ENCODE measurements at regions not wholly inside any gene's neighbourhood (a gene's known extent, or its start where the extent isn't known, plus 50 kb on each side); places are given as distances from the start of the nearest gene placed in this dataset.

DNA sequence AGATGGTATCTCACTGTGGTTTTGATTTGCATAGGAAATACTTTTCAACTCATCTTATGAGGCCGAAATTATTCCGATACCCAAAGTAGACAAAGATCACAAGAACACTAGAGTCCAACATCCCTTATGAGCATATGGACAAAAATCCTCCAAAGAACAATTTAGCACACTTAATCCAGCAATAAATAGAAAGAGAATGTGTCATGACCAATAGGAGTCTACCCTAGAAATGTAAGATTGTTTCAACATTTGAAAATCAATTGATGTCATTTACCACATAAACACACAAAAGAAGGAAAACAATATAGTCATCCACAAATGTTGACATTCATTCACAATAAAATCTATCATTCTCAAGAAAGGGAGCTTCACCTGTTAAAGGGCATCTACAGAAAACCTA is 307.8 kb upstream of the SMIM21 start:
- H3K36me3 ChIP-seq (ENCODE audit: insufficient read depth): no peaks in the 10 kb centered on the region
- no peak overlapping the region for H3K4me3 ChIP-seq
- H3K79me2 ChIP-seq (replicated peaks; ENCODE audit: insufficient read depth): no peaks in the 10 kb centered on the region
- TF ChIP-seq ZNF114 (CRISPR knock-in tag; IDR thresholded peaks at IDR 0.05): no peak
- TF ChIP-seq, protein P1, sequence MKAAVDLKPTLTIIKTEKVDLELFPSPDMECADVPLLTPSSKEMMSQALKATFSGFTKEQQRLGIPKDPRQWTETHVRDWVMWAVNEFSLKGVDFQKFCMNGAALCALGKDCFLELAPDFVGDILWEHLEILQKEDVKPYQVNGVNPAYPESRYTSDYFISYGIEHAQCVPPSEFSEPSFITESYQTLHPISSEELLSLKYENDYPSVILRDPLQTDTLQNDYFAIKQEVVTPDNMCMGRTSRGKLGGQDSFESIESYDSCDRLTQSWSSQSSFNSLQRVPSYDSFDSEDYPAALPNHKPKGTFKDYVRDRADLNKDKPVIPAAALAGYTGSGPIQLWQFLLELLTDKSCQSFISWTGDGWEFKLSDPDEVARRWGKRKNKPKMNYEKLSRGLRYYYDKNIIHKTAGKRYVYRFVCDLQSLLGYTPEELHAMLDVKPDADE (IDR thresholded peaks at IDR 0.05): no peak
- TF ChIP-seq, protein P2, sequence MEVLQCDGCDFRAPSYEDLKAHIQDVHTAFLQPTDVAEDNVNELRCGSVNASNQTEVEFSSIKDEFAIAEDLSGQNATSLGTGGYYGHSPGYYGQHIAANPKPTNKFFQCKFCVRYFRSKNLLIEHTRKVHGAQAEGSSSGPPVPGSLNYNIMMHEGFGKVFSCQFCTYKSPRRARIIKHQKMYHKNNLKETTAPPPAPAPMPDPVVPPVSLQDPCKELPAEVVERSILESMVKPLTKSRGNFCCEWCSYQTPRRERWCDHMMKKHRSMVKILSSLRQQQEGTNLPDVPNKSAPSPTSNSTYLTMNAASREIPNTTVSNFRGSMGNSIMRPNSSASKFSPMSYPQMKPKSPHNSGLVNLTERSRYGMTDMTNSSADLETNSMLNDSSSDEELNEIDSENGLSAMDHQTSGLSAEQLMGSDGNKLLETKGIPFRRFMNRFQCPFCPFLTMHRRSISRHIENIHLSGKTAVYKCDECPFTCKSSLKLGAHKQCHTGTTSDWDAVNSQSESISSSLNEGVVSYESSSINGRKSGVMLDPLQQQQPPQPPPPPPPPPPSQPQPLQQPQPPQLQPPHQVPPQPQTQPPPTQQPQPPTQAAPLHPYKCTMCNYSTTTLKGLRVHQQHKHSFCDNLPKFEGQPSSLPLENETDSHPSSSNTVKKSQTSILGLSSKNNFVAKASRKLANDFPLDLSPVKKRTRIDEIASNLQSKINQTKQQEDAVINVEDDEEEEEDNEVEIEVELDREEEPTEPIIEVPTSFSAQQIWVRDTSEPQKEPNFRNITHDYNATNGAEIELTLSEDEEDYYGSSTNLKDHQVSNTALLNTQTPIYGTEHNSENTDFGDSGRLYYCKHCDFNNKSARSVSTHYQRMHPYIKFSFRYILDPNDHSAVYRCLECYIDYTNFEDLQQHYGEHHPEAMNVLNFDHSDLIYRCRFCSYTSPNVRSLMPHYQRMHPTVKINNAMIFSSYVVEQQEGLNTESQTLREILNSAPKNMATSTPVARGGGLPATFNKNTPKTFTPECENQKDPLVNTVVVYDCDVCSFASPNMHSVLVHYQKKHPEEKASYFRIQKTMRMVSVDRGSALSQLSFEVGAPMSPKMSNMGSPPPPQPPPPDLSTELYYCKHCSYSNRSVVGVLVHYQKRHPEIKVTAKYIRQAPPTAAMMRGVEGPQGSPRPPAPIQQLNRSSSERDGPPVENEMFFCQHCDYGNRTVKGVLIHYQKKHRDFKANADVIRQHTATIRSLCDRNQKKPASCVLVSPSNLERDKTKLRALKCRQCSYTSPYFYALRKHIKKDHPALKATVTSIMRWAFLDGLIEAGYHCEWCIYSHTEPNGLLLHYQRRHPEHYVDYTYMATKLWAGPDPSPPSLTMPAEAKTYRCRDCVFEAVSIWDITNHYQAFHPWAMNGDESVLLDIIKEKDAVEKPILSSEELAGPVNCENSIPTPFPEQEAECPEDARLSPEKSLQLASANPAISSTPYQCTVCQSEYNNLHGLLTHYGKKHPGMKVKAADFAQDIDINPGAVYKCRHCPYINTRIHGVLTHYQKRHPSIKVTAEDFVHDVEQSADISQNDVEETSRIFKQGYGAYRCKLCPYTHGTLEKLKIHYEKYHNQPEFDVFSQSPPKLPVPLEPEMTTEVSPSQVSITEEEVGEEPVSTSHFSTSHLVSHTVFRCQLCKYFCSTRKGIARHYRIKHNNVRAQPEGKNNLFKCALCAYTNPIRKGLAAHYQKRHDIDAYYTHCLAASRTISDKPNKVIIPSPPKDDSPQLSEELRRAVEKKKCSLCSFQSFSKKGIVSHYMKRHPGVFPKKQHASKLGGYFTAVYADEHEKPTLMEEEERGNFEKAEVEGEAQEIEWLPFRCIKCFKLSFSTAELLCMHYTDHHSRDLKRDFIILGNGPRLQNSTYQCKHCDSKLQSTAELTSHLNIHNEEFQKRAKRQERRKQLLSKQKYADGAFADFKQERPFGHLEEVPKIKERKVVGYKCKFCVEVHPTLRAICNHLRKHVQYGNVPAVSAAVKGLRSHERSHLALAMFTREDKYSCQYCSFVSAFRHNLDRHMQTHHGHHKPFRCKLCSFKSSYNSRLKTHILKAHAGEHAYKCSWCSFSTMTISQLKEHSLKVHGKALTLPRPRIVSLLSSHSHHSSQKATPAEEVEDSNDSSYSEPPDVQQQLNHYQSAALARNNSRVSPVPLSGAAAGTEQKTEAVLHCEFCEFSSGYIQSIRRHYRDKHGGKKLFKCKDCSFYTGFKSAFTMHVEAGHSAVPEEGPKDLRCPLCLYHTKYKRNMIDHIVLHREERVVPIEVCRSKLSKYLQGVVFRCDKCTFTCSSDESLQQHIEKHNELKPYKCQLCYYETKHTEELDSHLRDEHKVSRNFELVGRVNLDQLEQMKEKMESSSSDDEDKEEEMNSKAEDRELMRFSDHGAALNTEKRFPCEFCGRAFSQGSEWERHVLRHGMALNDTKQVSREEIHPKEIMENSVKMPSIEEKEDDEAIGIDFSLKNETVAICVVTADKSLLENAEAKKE (CRISPR knock-in tag; IDR thresholded peaks at IDR 0.05): no peak
- TF ChIP-seq, protein P3, sequence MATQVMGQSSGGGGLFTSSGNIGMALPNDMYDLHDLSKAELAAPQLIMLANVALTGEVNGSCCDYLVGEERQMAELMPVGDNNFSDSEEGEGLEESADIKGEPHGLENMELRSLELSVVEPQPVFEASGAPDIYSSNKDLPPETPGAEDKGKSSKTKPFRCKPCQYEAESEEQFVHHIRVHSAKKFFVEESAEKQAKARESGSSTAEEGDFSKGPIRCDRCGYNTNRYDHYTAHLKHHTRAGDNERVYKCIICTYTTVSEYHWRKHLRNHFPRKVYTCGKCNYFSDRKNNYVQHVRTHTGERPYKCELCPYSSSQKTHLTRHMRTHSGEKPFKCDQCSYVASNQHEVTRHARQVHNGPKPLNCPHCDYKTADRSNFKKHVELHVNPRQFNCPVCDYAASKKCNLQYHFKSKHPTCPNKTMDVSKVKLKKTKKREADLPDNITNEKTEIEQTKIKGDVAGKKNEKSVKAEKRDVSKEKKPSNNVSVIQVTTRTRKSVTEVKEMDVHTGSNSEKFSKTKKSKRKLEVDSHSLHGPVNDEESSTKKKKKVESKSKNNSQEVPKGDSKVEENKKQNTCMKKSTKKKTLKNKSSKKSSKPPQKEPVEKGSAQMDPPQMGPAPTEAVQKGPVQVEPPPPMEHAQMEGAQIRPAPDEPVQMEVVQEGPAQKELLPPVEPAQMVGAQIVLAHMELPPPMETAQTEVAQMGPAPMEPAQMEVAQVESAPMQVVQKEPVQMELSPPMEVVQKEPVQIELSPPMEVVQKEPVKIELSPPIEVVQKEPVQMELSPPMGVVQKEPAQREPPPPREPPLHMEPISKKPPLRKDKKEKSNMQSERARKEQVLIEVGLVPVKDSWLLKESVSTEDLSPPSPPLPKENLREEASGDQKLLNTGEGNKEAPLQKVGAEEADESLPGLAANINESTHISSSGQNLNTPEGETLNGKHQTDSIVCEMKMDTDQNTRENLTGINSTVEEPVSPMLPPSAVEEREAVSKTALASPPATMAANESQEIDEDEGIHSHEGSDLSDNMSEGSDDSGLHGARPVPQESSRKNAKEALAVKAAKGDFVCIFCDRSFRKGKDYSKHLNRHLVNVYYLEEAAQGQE (IDR thresholded peaks at IDR 0.05; ENCODE audit: unreplicated experiment): no peak
- TF ChIP-seq ZNF331 (CRISPR knock-in tag; IDR thresholded peaks at IDR 0.05; ENCODE audit: low read depth): no peak
- no peak for TF ChIP-seq NANOG (IDR thresholded peaks at IDR 0.05; ENCODE audit: borderline replicate concordance)
- TF ChIP-seq EZH2phosphoT487 (IDR thresholded peaks at IDR 0.05; ENCODE audit: unreplicated experiment): no peak
- TF ChIP-seq POLR2AphosphoS5 (IDR thresholded peaks at IDR 0.05; ENCODE audit: low read depth): no peak
- no peak for TF ChIP-seq EZH2 (IDR thresholded peaks at IDR 0.05; ENCODE audit: low read depth, unreplicated experiment)
- TF ChIP-seq STAT1 (IDR thresholded peaks at IDR 0.05; ENCODE audit: unreplicated experiment): no peak
- no peak for TF ChIP-seq CTCF (conservative IDR thresholded peaks at IDR 0.05; ENCODE audit: low read depth in 2 of 2)
- no peak for TF ChIP-seq JUNB (IDR thresholded peaks at IDR 0.05; ENCODE audit: unreplicated experiment)
- TF ChIP-seq CREB1 (CRISPR knock-in tag; IDR thresholded peaks at IDR 0.05; ENCODE audit: low read depth): no peak
- ATAC-seq (no peak), DNase-seq (ENCODE audit: low spot score) (no peak)
- Mint-ChIP-seq H3K9me3 (peaks cover 28% of the 10 kb centered on the region), H3K4me3 (no peak overlapping the region), H3K27ac (no peak overlapping the region), H3K27me3 (ENCODE audit: insufficient read depth, low read depth, poor library complexity) (no peaks in the 10 kb centered on the region), H3K36me3 (ENCODE audit: low read depth) (peaks cover 22% of the 10 kb centered on the region; the same call in 2 of the 3 replicates), H3K4me1 (no peaks in the 10 kb centered on the region)
- no peaks in the 10 kb centered on the region for H3F3A ChIP-seq (replicated peaks; ENCODE audit: low read depth)
- no peak overlapping the region for H3K4me2 ChIP-seq
- no peak overlapping the region for H3K27ac ChIP-seq (ENCODE audit: low read depth)
- H3K9me2 ChIP-seq (ENCODE audit: insufficient read depth): no peaks in the 10 kb centered on the region
- H3K27me3 ChIP-seq (ENCODE audit: insufficient read depth): no peaks in the 10 kb centered on the region
- H2AFZ ChIP-seq: no peak overlapping the region
- H4K20me1 ChIP-seq (replicated peaks; ENCODE audit: insufficient read depth): no peaks in the 10 kb centered on the region
- no peaks in the 10 kb centered on the region for H3K4me1 ChIP-seq (ENCODE audit: insufficient read depth)

Data from GM23338 (cell line).